ENCODE measurements at regions not wholly inside any gene's neighbourhood (a gene's known extent, or its start where the extent isn't known, plus 50 kb on each side); places are given as distances from the start of the nearest gene placed in this dataset.

DNA sequence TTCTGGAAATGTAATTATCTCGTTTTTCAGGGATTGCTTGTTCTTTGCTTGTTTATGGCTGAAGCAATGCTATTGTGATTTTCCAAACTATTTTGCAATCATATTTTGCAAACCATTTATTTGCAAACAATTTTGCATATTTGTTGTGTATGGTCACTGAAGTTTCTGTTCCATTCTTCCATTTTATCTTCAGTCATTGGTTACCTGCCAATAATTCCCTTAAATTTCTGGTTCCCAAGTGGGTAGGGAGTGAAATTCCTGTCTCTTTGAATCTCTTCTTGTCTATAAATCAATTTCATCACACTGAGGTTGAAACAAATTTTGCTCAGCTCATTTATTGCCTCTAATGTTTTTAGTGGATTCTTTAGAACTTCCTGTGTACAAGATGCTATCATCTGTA is 401.7 kb upstream of the VWC2 start:
- WGBS: 49% methylated on average over 1 of the region's 1 CpG
- no peak overlapping the region for H3K27ac ChIP-seq (ENCODE audit: low read depth in 1 of 2, low read length in 2 of 2)
- H3K27me3 ChIP-seq (ENCODE audit: control insufficient read depth in 4 of 4, insufficient read depth in 4 of 4, low read length in 3 of 4): peaks cover 0 to 4% (median 0%) of the 10 kb centered on the region in 4 donors

DNA sequence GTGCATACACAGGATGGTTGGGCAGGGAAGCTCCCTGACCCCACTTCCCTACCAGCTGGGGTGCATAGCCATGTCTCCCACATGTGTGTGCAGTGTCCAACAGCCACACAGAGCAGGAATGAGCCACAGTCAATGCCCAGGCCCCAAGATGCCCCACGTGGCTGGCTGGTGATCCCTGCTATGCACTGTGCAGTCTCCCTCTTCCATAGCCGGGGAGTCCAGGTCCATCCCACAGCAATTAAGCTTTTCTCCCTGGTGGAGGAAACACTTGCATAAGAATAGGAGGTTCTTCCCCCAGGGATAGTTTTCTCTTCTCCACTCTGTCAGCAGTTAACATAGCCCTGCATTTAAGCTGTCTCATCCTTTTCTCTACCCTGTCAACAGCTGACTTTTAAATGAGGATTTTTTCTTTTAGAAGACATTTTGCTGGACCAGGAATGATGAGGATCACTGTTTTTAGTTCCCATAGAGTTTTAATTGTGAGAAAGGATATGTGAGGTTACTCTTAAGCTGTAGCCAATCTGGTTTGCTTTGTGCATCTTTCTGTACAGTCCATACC is 396.5 kb upstream of the VWC2 start:
- TF ChIP-seq FOXA1 (IDR thresholded peaks at IDR 0.05) (no peak), TAF1 (conservative IDR thresholded peaks at IDR 0.05) (no peak), YY1 (IDR thresholded peaks at IDR 0.05) (no peak), RXRA (IDR thresholded peaks at IDR 0.05) (no peak)
- TF ChIP-seq, protein P1, sequence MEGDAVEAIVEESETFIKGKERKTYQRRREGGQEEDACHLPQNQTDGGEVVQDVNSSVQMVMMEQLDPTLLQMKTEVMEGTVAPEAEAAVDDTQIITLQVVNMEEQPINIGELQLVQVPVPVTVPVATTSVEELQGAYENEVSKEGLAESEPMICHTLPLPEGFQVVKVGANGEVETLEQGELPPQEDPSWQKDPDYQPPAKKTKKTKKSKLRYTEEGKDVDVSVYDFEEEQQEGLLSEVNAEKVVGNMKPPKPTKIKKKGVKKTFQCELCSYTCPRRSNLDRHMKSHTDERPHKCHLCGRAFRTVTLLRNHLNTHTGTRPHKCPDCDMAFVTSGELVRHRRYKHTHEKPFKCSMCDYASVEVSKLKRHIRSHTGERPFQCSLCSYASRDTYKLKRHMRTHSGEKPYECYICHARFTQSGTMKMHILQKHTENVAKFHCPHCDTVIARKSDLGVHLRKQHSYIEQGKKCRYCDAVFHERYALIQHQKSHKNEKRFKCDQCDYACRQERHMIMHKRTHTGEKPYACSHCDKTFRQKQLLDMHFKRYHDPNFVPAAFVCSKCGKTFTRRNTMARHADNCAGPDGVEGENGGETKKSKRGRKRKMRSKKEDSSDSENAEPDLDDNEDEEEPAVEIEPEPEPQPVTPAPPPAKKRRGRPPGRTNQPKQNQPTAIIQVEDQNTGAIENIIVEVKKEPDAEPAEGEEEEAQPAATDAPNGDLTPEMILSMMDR (IDR thresholded peaks at IDR 0.05; ENCODE audit: low read depth, low read length, missing input control): no peak
- TF ChIP-seq, protein P2, sequence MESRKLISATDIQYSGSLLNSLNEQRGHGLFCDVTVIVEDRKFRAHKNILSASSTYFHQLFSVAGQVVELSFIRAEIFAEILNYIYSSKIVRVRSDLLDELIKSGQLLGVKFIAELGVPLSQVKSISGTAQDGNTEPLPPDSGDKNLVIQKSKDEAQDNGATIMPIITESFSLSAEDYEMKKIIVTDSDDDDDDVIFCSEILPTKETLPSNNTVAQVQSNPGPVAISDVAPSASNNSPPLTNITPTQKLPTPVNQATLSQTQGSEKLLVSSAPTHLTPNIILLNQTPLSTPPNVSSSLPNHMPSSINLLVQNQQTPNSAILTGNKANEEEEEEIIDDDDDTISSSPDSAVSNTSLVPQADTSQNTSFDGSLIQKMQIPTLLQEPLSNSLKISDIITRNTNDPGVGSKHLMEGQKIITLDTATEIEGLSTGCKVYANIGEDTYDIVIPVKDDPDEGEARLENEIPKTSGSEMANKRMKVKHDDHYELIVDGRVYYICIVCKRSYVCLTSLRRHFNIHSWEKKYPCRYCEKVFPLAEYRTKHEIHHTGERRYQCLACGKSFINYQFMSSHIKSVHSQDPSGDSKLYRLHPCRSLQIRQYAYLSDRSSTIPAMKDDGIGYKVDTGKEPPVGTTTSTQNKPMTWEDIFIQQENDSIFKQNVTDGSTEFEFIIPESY (IDR thresholded peaks at IDR 0.05): no peak
- TF ChIP-seq, protein P3, sequence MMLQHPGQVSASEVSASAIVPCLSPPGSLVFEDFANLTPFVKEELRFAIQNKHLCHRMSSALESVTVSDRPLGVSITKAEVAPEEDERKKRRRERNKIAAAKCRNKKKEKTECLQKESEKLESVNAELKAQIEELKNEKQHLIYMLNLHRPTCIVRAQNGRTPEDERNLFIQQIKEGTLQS (IDR thresholded peaks at IDR 0.05): no peak
- TF ChIP-seq, protein P4, sequence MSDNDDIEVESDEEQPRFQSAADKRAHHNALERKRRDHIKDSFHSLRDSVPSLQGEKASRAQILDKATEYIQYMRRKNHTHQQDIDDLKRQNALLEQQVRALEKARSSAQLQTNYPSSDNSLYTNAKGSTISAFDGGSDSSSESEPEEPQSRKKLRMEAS (IDR thresholded peaks at IDR 0.05): no peak
- no peaks in the 10 kb centered on the region for H3K4me1 ChIP-seq (ENCODE audit: control insufficient read depth in 4 of 4, insufficient read depth in 4 of 4, low read length in 3 of 4)
- no peak overlapping the region for H3K27ac ChIP-seq (ENCODE audit: low read depth in 1 of 2, low read length in 2 of 2)
- no peaks in the 10 kb centered on the region for H3K36me3 ChIP-seq (ENCODE audit: control insufficient read depth in 4 of 4, insufficient read depth in 3 of 4, low read depth in 1 of 4, low read length in 3 of 4)
- peaks cover 0 to 16% (median 9%) of the 10 kb centered on the region in 4 donors for H3K9me3 ChIP-seq (ENCODE audit: control insufficient read depth in 4 of 4, low read length in 3 of 4)
- H3K4me3 ChIP-seq (ENCODE audit: low read depth in 1 of 3, low read length in 3 of 3): no peak overlapping the region
- peaks cover 0 to 4% (median 0%) of the 10 kb centered on the region in 4 donors for H3K27me3 ChIP-seq (ENCODE audit: control insufficient read depth in 4 of 4, insufficient read depth in 4 of 4, low read length in 3 of 4)
- no peak overlapping the region for H3K9ac ChIP-seq (ENCODE audit: low read depth in 1 of 2, low read length in 2 of 2)
- 62% methylated on average over 2 of the region's 2 CpGs for WGBS
- no peak for DNase-seq (ENCODE audit: low spot score)

More for the DNA sequence above, 401.7 kb upstream of the VWC2 start:
- Histone ChIP-seq H3K4me3 (ENCODE audit: low read depth in 1 of 3, low read length in 3 of 3) (no peak overlapping the region), H3K4me1 (ENCODE audit: control insufficient read depth in 4 of 4, insufficient read depth in 4 of 4, low read length in 3 of 4) (no peaks in the 10 kb centered on the region), H3K36me3 (ENCODE audit: control insufficient read depth in 4 of 4, insufficient read depth in 3 of 4, low read depth in 1 of 4, low read length in 3 of 4) (no peaks in the 10 kb centered on the region), H3K9ac (ENCODE audit: low read depth in 1 of 2, low read length in 2 of 2) (no peak overlapping the region), H3K9me3 (ENCODE audit: control insufficient read depth in 4 of 4, low read length in 3 of 4) (peaks cover 0 to 2% (median under 1%) of the 10 kb centered on the region in 4 donors)
- DNase-seq (ENCODE audit: low spot score): no peak
- TF ChIP-seq RAD21 (IDR thresholded peaks at IDR 0.05) (no peak), NR2F2 (IDR thresholded peaks at IDR 0.05) (no peak), FOXA1 (IDR thresholded peaks at IDR 0.05) (no peak), EGR1 (IDR thresholded peaks at IDR 0.05; ENCODE audit: low read depth in 2 of 2) (no peak), HNF4G (IDR thresholded peaks at IDR 0.05) (no peak), HNF4A (conservative IDR thresholded peaks at IDR 0.05) (no peak), YY1 (IDR thresholded peaks at IDR 0.05) (no peak)
- TF ChIP-seq, protein P4 (IDR thresholded peaks at IDR 0.05): no peak
- TF ChIP-seq, protein P3 (IDR thresholded peaks at IDR 0.05): no peak

Data from liver (tissue), 8 donors.